ENCODE measurements at regions not wholly inside any gene's neighbourhood (a gene's known extent, or its start where the extent isn't known, plus 50 kb on each side); places are given as distances from the start of the nearest gene placed in this dataset.

DNA sequence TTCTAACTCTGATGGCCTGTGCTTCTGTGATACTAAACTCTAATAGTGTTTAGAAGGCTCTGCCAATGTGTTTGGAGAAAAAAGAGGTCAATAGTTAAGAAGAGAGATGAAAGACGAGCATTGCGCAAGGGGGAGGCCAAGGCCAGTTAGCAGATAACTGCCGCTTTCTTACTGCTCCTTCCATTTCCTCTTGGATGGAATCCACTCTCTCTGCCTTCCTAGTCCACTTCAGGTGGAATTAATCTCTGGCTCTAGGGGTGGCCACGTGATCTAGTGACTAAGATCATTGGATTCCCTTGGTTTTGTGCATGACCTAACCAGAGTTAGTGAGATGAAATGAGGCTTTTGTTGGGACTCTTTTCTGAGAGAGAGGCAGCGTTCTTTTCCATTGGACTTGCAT, 148.3 kb downstream of the ACTL8 start:
- no peak overlapping the region for H3K27ac ChIP-seq (ENCODE audit: low read length)
- DNase-seq = no peak
- H3K9me3 ChIP-seq (replicated peaks; ENCODE audit: control insufficient read depth, low read depth, low read length) = no peaks in the 10 kb centered on the region
- 80% methylated on average over 3 of the region's 5 CpGs for WGBS (ENCODE audit: insufficient coverage)
- H3K4me3 ChIP-seq (ENCODE audit: low read length) = no peak overlapping the region
- H3K4me1 ChIP-seq (ENCODE audit: control insufficient read depth, insufficient read depth, low read length) = no peaks in the 10 kb centered on the region
- H3K36me3 ChIP-seq (ENCODE audit: control insufficient read depth, insufficient read depth, low read length) = no peaks in the 10 kb centered on the region
- H3K27me3 ChIP-seq (ENCODE audit: control insufficient read depth, insufficient read depth, low read length) = peaks cover 5% of the 10 kb centered on the region

DNA sequence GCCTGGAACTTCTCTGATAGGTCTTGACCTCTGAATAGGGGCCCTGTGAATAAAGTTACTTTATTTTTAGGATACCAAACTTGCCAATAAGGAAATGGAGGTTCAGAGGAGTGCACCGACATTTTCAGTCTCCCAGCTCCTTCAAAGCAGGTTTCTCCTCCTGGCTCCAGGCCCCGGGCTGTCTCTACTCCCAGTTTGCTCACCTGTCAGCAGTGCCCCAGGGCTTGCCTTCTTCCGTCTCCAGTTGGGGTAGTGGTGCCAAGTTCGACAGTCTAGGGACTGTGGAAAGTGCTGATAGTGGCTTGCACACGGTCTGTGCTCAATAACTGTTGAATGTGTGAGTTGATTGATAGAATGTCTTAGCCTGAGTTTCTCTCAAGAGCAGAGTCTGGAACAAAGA, 149.2 kb downstream of the ACTL8 start:
- no peaks in the 10 kb centered on the region for H3K4me1 ChIP-seq (ENCODE audit: control insufficient read depth, insufficient read depth, low read length)

GRCh38 chr1:17907999-17908398, 152.9 kb downstream of the ACTL8 start:
- H3K27ac ChIP-seq (ENCODE audit: low read length) = no peak overlapping the region
- H3K36me3 ChIP-seq (ENCODE audit: control insufficient read depth, insufficient read depth, low read length) = no peaks in the 10 kb centered on the region
- H3K4me3 ChIP-seq (ENCODE audit: low read length) = no peak overlapping the region
- WGBS (ENCODE audit: insufficient coverage) = 61% methylated on average over 3 of the region's 3 CpGs
- DNase-seq = no peak
- H3K4me1 ChIP-seq (ENCODE audit: control insufficient read depth, insufficient read depth, low read length) = no peaks in the 10 kb centered on the region
- no peaks in the 10 kb centered on the region for H3K9me3 ChIP-seq (replicated peaks; ENCODE audit: control insufficient read depth, low read depth, low read length)
- peaks cover 20% of the 10 kb centered on the region for H3K27me3 ChIP-seq (ENCODE audit: control insufficient read depth, insufficient read depth, low read length)

More for the DNA sequence above, 149.2 kb downstream of the ACTL8 start:
- H3K9me3 ChIP-seq (replicated peaks; ENCODE audit: control insufficient read depth, low read depth, low read length) = no peaks in the 10 kb centered on the region
- H3K36me3 ChIP-seq (ENCODE audit: control insufficient read depth, insufficient read depth, low read length) = no peaks in the 10 kb centered on the region
- H3K4me3 ChIP-seq (ENCODE audit: low read length) = no peak overlapping the region
- H3K27ac ChIP-seq (ENCODE audit: low read length) = no peak overlapping the region
- H3K27me3 ChIP-seq (ENCODE audit: control insufficient read depth, insufficient read depth, low read length) = peaks cover 8% of the 10 kb centered on the region
- 34% methylated on average over 5 of the region's 5 CpGs for WGBS (ENCODE audit: insufficient coverage)
- no peak for DNase-seq

DNA sequence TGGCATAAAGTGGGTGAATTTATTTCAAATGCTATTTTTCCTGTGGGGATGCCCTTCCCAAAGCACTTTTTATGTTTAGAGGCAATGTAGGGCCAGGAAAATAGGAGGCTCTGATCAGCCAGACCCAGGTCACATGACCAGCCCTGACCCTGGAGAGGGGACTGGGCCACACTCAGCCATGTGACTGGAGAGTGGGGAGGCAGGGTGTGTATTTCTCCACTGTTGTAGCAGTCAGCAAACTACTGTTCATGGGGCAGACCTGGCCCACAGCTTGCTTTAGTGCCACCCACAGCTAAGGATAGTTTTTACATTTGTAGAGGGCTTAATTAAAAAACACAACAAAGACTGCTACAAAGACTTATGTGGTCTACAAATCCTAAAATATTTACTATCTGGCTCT, 153.8 kb downstream of the ACTL8 start:
- H3K27ac ChIP-seq (ENCODE audit: low read length) = no peak overlapping the region
- peaks cover 21% of the 10 kb centered on the region for H3K27me3 ChIP-seq (ENCODE audit: control insufficient read depth, insufficient read depth, low read length)

DNA sequence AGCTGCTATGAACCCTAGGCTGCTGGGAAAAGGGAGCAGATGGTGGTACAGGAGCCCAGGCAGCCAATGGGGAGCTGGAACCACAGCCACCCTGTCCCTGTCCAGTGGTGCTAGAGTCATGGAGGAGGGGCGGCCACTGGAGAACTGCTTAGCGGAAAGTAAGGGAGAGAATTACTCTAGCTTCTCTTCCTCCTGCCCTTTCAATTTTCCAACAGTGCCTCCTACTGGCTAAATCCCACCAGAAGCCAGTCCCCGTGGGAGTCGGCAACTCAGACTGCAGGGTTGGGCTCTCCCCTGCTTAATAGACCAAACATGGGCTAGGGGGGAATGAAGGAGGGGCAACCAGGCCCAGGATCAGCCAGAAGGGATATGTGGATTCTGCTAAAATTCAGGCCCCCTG, 154.5 kb downstream of the ACTL8 start:
- H3K4me3 ChIP-seq (ENCODE audit: low read length) = no peak overlapping the region
- no peak overlapping the region for H3K27ac ChIP-seq (ENCODE audit: low read length)
- no peaks in the 10 kb centered on the region for H3K36me3 ChIP-seq (ENCODE audit: control insufficient read depth, insufficient read depth, low read length)
- no CpG with 5 or more reads among the region's 4 CpGs for WGBS (ENCODE audit: insufficient coverage)
- no peaks in the 10 kb centered on the region for H3K9me3 ChIP-seq (replicated peaks; ENCODE audit: control insufficient read depth, low read depth, low read length)
- H3K4me1 ChIP-seq (ENCODE audit: control insufficient read depth, insufficient read depth, low read length) = no peaks in the 10 kb centered on the region
- H3K27me3 ChIP-seq (ENCODE audit: control insufficient read depth, insufficient read depth, low read length) = peaks cover 21% of the 10 kb centered on the region
- DNase-seq = no peak

More for the DNA sequence above, 153.8 kb downstream of the ACTL8 start:
- no peak overlapping the region for H3K4me3 ChIP-seq (ENCODE audit: low read length)
- H3K9me3 ChIP-seq (replicated peaks; ENCODE audit: control insufficient read depth, low read depth, low read length) = no peaks in the 10 kb centered on the region
- H3K4me1 ChIP-seq (ENCODE audit: control insufficient read depth, insufficient read depth, low read length) = no peaks in the 10 kb centered on the region
- DNase-seq = no peak
- no peaks in the 10 kb centered on the region for H3K36me3 ChIP-seq (ENCODE audit: control insufficient read depth, insufficient read depth, low read length)

GRCh38 chr1:17911791-17912190, 156.7 kb downstream of the ACTL8 start:
- Histone ChIP-seq H3K36me3 (ENCODE audit: control insufficient read depth, insufficient read depth, low read length) (no peaks in the 10 kb centered on the region), H3K9me3 (replicated peaks; ENCODE audit: control insufficient read depth, low read depth, low read length) (no peaks in the 10 kb centered on the region), H3K4me1 (ENCODE audit: control insufficient read depth, insufficient read depth, low read length) (no peaks in the 10 kb centered on the region), H3K4me3 (ENCODE audit: low read length) (no peak overlapping the region), H3K27ac (ENCODE audit: low read length) (no peak overlapping the region), H3K27me3 (ENCODE audit: control insufficient read depth, insufficient read depth, low read length) (peaks cover 21% of the 10 kb centered on the region)
- WGBS (ENCODE audit: insufficient coverage) = 42% methylated on average over 2 of the region's 4 CpGs
- DNase-seq = no peak

DNA sequence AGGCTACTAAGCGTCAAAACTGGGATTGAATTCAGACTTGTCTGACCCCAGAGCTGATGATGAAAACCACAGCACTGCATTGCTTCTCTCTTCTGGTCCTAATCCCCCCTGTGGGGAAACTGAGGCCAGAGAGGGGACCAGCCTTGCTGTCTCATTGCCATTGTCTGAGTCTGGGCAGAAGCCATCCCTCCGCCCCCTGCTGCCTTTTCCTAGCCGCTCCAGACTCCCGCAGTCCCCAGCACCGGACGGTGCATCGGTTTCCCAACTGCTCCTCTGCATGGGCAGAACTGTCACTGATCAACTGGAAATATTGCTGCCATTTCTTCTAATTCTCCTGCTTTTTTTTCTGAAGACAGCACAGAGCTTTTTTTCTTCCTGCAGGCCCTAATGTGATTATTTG, 157.4 kb downstream of the ACTL8 start:
- no peaks in the 10 kb centered on the region for H3K9me3 ChIP-seq (replicated peaks; ENCODE audit: control insufficient read depth, low read depth, low read length)
- H3K4me1 ChIP-seq (ENCODE audit: control insufficient read depth, insufficient read depth, low read length) = no peaks in the 10 kb centered on the region
- H3K27me3 ChIP-seq (ENCODE audit: control insufficient read depth, insufficient read depth, low read length) = peaks cover 19% of the 10 kb centered on the region
- no peak for DNase-seq
- no peaks in the 10 kb centered on the region for H3K36me3 ChIP-seq (ENCODE audit: control insufficient read depth, insufficient read depth, low read length)
- 57% methylated on average over 7 of the region's 7 CpGs for WGBS (ENCODE audit: insufficient coverage)
- H3K27ac ChIP-seq (ENCODE audit: low read length) = no peak overlapping the region
- H3K4me3 ChIP-seq (ENCODE audit: low read length) = no peak overlapping the region

DNA sequence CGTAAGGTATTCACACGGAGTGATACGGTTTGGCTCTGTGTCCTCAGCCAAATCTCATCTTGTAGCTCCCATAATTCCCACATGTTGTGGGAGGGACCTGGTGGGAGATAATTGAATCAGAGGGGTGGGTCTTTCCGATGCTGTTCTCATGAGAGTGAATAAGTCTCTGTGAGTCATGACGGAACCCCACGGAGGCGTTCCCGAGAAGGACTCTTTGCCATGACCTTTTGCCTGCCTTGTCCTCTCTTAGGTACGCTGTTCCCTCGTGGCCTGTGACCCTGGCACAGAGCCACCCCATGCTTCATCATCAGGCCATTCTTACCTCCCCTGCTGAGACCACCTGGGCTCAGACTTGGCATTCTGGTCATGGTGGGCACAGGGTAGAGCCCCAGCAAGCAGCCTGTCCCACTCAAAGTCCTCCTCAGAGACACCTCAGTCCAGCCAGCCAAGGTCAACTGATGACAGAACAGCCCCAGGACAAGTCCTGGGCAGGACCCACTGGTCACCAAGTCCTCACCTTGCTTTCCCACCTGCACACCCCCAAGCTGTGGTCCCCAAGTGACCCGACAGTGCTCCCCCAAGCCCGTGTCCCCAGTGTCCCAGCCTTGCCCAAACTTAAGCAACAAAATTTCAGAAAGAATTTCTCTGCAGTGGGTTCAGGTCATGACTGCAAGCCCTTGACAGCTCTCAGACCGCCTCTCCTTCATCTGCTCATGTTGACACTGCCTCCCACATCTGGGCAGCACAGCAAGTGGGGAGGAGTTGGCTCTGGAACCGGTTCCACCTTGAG, 158.4 kb downstream of the ACTL8 start:
- H3K9me3 ChIP-seq (replicated peaks; ENCODE audit: control insufficient read depth, low read depth, low read length) = no peaks in the 10 kb centered on the region
- H3K4me1 ChIP-seq (ENCODE audit: control insufficient read depth, insufficient read depth, low read length) = no peaks in the 10 kb centered on the region
- no peak overlapping the region for H3K4me3 ChIP-seq (ENCODE audit: low read length)
- H3K27ac ChIP-seq (ENCODE audit: low read length) = no peak overlapping the region
- WGBS (ENCODE audit: insufficient coverage) = 60% methylated on average over 11 of the region's 14 CpGs
- DNase-seq = no peak
- peaks cover 16% of the 10 kb centered on the region for H3K27me3 ChIP-seq (ENCODE audit: control insufficient read depth, insufficient read depth, low read length)
- H3K36me3 ChIP-seq (ENCODE audit: control insufficient read depth, insufficient read depth, low read length) = no peaks in the 10 kb centered on the region

DNA sequence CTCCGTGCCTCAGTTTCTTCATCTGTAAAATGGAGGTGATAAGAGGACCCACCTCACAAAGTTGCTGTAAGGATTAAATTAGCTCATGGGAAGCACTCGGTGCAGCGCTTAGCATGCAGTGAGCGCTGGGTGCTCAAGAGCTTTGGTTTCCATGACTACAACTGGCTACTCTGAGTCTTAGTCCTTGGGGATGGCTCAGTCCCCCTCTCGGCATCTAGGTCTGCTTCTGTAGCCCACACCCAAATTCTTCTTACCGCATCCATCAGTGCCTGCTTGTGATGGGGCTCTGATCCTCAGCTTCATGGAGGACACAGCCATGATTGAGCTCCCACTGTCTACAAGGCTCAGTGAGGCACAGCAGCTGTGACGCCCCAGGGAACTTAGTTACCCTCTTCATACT, 159.0 kb downstream of the ACTL8 start:
- WGBS (ENCODE audit: insufficient coverage) = 88% methylated on average over 6 of the region's 7 CpGs
- H3K27ac ChIP-seq (ENCODE audit: low read length) = no peak overlapping the region
- H3K4me3 ChIP-seq (ENCODE audit: low read length) = no peak overlapping the region
- H3K36me3 ChIP-seq (ENCODE audit: control insufficient read depth, insufficient read depth, low read length) = no peaks in the 10 kb centered on the region
- peaks cover 13% of the 10 kb centered on the region for H3K27me3 ChIP-seq (ENCODE audit: control insufficient read depth, insufficient read depth, low read length)
- no peaks in the 10 kb centered on the region for H3K4me1 ChIP-seq (ENCODE audit: control insufficient read depth, insufficient read depth, low read length)
- no peak for DNase-seq
- no peaks in the 10 kb centered on the region for H3K9me3 ChIP-seq (replicated peaks; ENCODE audit: control insufficient read depth, low read depth, low read length)

GRCh38 chr1:17914987-17915386, 159.9 kb downstream of the ACTL8 start:
- Histone ChIP-seq H3K27ac (ENCODE audit: low read length) (no peak overlapping the region), H3K9me3 (replicated peaks; ENCODE audit: control insufficient read depth, low read depth, low read length) (no peaks in the 10 kb centered on the region), H3K4me1 (ENCODE audit: control insufficient read depth, insufficient read depth, low read length) (no peaks in the 10 kb centered on the region), H3K4me3 (ENCODE audit: low read length) (no peak overlapping the region), H3K36me3 (ENCODE audit: control insufficient read depth, insufficient read depth, low read length) (no peaks in the 10 kb centered on the region), H3K27me3 (ENCODE audit: control insufficient read depth, insufficient read depth, low read length) (peaks cover 8% of the 10 kb centered on the region)
- WGBS (ENCODE audit: insufficient coverage) = 54% methylated on average over 9 of the region's 9 CpGs
- DNase-seq = no peak

All from muscle of leg (tissue), 3 donors.